ENCODE measurements at regions not wholly inside any gene's neighbourhood (a gene's known extent, or its start where the extent isn't known, plus 50 kb on each side); places are given as distances from the start of the nearest gene placed in this dataset.

DNA sequence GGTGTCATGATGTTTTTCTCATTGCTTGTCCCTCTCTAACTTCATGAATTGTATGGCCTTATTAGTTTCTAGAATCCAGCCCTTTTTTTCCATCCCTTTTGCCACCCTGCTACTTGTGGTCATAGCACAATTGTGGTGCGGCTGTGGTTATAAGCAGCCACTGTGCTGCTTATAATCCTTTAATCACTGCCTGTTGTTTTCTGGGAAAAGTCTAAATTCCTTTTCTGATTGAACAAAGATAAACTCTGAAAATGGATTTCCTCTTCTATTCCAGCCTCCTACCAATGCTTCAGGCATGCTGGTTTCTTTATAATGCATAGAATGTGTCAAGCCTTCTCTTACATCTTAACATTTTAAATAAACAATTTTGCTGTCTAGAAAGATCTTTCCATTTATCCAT lies 319.5 kb downstream of the C3orf38 start:
- FAIRE-seq (no peak), DNase-seq (ENCODE audit: low read depth in 1 of 2, low spot score in 2 of 2) (no peak)
- no peaks in the 10 kb centered on the region for H3K23me2 ChIP-seq (ENCODE audit: low read depth, low read length)
- no peak overlapping the region for H3K14ac ChIP-seq (ENCODE audit: insufficient read length)
- CTCF ChIA-PET (ENCODE audit: partially characterized antibody), result no interaction called here
- H2BK120ac ChIP-seq (replicated peaks; ENCODE audit: low read depth, low read length), result no peak overlapping the region
- H3K4me2 ChIP-seq (ENCODE audit: insufficient read depth in 1 of 2, low read depth in 2 of 2, low read length in 2 of 2), result no peak overlapping the region
- no peak overlapping the region for H3K18ac ChIP-seq (ENCODE audit: extremely low read depth, low read length)
- H2BK5ac ChIP-seq (ENCODE audit: low read depth, low read length), result no peak overlapping the region
- no peaks in the 10 kb centered on the region for H3K79me2 ChIP-seq (ENCODE audit: control insufficient read depth in 1 of 2, insufficient read depth in 2 of 2, low read length in 2 of 2)
- TF ChIP-seq RFX5 (IDR thresholded peaks at IDR 0.05; ENCODE audit: borderline replicate concordance, low read depth, low read length) (no peak), TCF12 (IDR thresholded peaks at IDR 0.05; ENCODE audit: low read depth, low read length) (no peak), CBX5 (IDR thresholded peaks at IDR 0.05; ENCODE audit: low read depth, low read length) (no peak), TAF7 (optimal IDR thresholded peaks at IDR 0.05; ENCODE audit: borderline replicate concordance, low read depth, low read length) (no peak), BCL11A (IDR thresholded peaks at IDR 0.05; ENCODE audit: low read depth in 2 of 2, low read length in 2 of 2) (no peak), HDAC2 (IDR thresholded peaks at IDR 0.05; ENCODE audit: borderline replicate concordance in 1 of 2, low read depth in 2 of 2, low read length in 2 of 2) (no peak), TBP (IDR thresholded peaks at IDR 0.05; ENCODE audit: low read depth, low read length) (no peak), POLR2AphosphoS5 (IDR thresholded peaks at IDR 0.05; ENCODE audit: low read depth, low read length) (no peak), YY1 (IDR thresholded peaks at IDR 0.05; ENCODE audit: low read depth, low read length) (no peak)
- H2BK20ac ChIP-seq (ENCODE audit: low read length), result no peak overlapping the region
- no peak overlapping the region for H3K23ac ChIP-seq (ENCODE audit: insufficient read length)
- no peak overlapping the region for H3K27ac ChIP-seq (ENCODE audit: low read depth, low read length)
- no peak overlapping the region for H2BK15ac ChIP-seq (ENCODE audit: low read length)
- no peak overlapping the region for H2AK5ac ChIP-seq (ENCODE audit: low read depth, low read length)
- no peaks in the 10 kb centered on the region for H4K20me1 ChIP-seq (replicated peaks in 1 of 2; ENCODE audit: control insufficient read depth in 1 of 2, insufficient read depth in 2 of 2, low read length in 2 of 2)
- no peak overlapping the region for H3K4ac ChIP-seq (replicated peaks; ENCODE audit: insufficient read length, low read depth, low read length)
- H3K9me3 ChIP-seq (ENCODE audit: insufficient read depth in 2 of 2, low read depth in 1 of 2, low read length in 1 of 2), result no peaks in the 10 kb centered on the region; a peak in 1 of 4 replicates
- no peak overlapping the region for H3K56ac ChIP-seq (replicated peaks; ENCODE audit: insufficient read length, low read depth, low read length)
- no peaks in the 10 kb centered on the region for H3K79me1 ChIP-seq (ENCODE audit: low read depth, low read length)
- H3K27me3 ChIP-seq (replicated peaks in 1 of 4; ENCODE audit: control insufficient read depth in 3 of 4, extremely low read depth in 1 of 4, insufficient read depth in 3 of 4, low read length in 3 of 4), result no peaks in the 10 kb centered on the region; a peak in 1 of 7 replicates
- POLR2A ChIA-PET (ENCODE audit: partially characterized antibody), result no interaction called here
- H2BK12ac ChIP-seq (ENCODE audit: low read depth, low read length), result no peak overlapping the region
- H3K36me3 ChIP-seq (ENCODE audit: control insufficient read depth in 2 of 4, insufficient read depth in 4 of 4, low read length in 3 of 4), result no peaks in the 10 kb centered on the region
- H4K8ac ChIP-seq (ENCODE audit: extremely low read depth, insufficient read depth, low read length), result no peak overlapping the region
- H4K5ac ChIP-seq (ENCODE audit: insufficient read length, low read depth, low read length), result no peak overlapping the region
- WGBS, 2 experiments (ENCODE audit: extremely low coverage in 1 of 2, insufficient coverage in 1 of 2, insufficient read length in 1 of 2, insufficient replicate concordance in 2 of 2, low coverage in 1 of 2, low lambda C conversion rate in 2 of 2, missing lambda C conversion rate in 1 of 2), result 95% methylated on average over 1 of the region's 1 CpG; no CpG with 5 or more reads in 1 of the 2 experiments
- H4K91ac ChIP-seq (replicated peaks; ENCODE audit: insufficient read length, low read length), result no peak overlapping the region
- no peak overlapping the region for H2AFZ ChIP-seq (ENCODE audit: low read length)
- no peak overlapping the region for H3K9ac ChIP-seq (replicated peaks in 1 of 4; ENCODE audit: extremely low read depth in 1 of 4, low read depth in 3 of 4, low read length in 3 of 4)
- H3K4me1 ChIP-seq (replicated peaks in 1 of 4; ENCODE audit: control insufficient read depth in 3 of 4, insufficient read depth in 4 of 4, low read length in 3 of 4), result no peaks in the 10 kb centered on the region
- no peak overlapping the region for H3K4me3 ChIP-seq (ENCODE audit: extremely low read depth in 1 of 4, insufficient read depth in 2 of 4, low read depth in 3 of 4, low read length in 4 of 4)

Data from H1 (cell line).